ENCODE measurements at regions not wholly inside any gene's neighbourhood (a gene's known extent, or its start where the extent isn't known, plus 50 kb on each side); places are given as distances from the start of the nearest gene placed in this dataset.
A peak's percentile ranks its signal among the peaks of the same experiment; 100 is the strongest.
"Not testable (repeated sequence)": the region's sequence is repeated elsewhere in the genome, so short reads cannot be mapped to it uniquely, and the experiment has no call there.

DNA sequence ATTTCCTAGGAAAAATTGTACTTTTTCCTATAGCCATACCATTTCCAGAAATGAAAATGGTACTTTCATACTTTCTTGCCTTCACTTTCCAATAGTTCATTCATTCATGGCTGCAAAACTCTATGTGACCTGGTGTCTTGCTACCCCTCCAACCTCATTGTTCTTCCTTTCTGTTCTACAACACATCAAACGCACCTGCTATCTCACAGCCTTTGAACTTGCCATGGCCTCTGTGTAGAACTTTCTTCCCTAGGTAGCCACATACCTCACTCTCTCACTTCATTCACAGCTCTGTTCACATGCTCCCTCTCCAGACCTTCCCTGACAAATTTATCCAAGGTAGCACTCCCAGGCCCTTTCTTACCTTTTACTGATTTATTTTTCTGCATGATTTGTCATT lies 149.2 kb downstream of the DUSP6 start:
- no peak for ATAC-seq
- intact Hi-C loops (cut with DNase I, micrococcal nuclease): no loop called here
- DNase-seq: no peak

GRCh38 chr12:89200217-89200616 lies 152.1 kb downstream of the DUSP6 start:
- DNase-seq (no peak), ATAC-seq (no peak)
- intact Hi-C loops (cut with DNase I, micrococcal nuclease): no loop called here

- ATAC-seq (no peak), DNase-seq (no peak)
- intact Hi-C loops (cut with DNase I, micrococcal nuclease): no loop called here
Observed at GRCh38 chr12:89195470-89195869, 156.8 kb downstream of the DUSP6 start.

DNA sequence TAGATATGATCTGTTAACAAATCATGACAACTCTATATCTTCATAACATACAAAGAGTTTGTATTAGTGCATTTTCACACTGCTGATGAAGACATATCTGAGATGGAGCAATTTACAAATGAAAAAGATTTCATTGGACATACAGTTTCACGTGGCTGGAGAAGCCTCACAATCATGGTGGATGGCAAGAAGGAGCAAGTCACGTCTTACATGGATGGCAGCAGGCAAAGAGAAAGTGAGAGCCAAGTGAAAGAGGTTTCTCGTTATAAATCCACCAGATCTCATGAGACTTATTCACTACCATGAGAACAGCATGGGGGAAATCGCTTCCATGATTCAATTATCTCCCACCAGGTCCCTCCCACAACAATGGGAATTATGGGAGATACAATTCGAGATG lies 157.6 kb downstream of the DUSP6 start:
- ATAC-seq (no peak), DNase-seq (no peak)
- intact Hi-C loops (cut with DNase I, micrococcal nuclease): no loop called here

DNA sequence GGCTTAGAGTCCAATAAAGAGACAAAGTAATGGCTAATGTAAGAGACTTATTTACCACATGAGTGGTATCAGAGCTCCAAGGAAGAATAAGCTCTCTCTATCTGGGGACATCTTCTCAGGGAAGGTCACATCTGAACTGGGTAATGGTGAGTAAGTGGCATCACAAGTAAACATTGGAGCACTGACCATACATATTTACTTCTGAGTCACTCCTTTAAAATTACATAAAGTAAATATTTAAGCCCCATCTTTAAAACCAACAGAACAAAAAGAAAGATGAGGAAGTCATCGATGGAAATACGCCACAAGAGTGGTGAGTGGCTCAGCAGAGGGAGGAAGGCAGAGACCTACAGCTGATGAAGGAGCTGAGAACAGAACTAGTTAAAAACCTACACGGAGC lies 159.9 kb downstream of the DUSP6 start:
- ATAC-seq (peak; percentile 41), DNase-seq (no peak)
- intact Hi-C loops (cut with DNase I, micrococcal nuclease): no loop called here

GRCh38 chr12:89191597-89191996 lies 160.7 kb downstream of the DUSP6 start:
- DNase-seq; ATAC-seq; intact Hi-C loops (cut with DNase I, micrococcal nuclease): not testable (repeated sequence)

GRCh38 chr12:89189448-89189847 lies 162.9 kb downstream of the DUSP6 start:
- intact Hi-C loops (cut with DNase I, micrococcal nuclease): no loop called here
- no peak for ATAC-seq
- DNase-seq: no peak

GRCh38 chr12:89187507-89187906 lies 164.8 kb downstream of the DUSP6 start:
- ATAC-seq: no peak
- DNase-seq: no peak
- intact Hi-C loops (cut with DNase I, micrococcal nuclease): no loop called here

- ATAC-seq: no peak
- intact Hi-C loops (cut with DNase I, micrococcal nuclease): no loop called here
- no peak for DNase-seq
Observed at GRCh38 chr12:89185889-89186288, 166.4 kb downstream of the DUSP6 start.

- intact Hi-C loops (cut with DNase I, micrococcal nuclease): no loop called here
- ATAC-seq (no peak), DNase-seq (no peak)
Observed at GRCh38 chr12:89185181-89185580, 167.1 kb downstream of the DUSP6 start.

- no peak for ATAC-seq
- DNase-seq: peak in 1 of 2 donors; percentile 40
- intact Hi-C loops (cut with DNase I, micrococcal nuclease): no loop called here
Observed at GRCh38 chr12:89183985-89184435, 168.3 kb downstream of the DUSP6 start.

DNA sequence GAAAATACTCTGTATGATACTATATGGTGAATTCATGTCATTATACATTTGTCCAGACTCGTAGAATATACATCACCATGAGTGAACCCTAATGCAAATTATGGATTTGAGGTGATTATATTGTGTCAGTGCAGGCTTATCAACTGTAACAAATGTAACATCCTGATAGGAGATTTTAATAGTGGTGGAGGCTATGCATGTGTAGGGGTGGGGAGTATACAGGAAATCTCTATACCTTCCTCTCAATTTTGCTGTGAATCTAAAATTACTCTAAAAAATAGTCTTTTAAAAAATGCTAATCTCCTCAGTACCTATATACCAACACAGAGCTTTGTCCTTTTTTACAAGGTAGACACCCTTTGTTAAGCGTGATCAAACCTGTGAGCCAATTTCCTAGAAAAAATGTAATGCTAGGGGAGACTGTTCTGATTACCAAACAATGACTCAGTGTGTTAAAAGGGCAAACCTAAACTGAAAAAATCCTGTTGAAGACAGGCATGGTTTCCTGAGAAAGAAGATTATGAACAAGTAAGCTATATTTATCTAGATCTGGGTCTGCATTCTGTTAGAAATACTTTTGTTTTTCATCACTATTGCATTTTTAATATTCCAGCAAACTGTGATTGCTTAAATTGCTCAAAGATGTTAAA lies 170.9 kb downstream of the DUSP6 start:
- no peak for ATAC-seq
- DNase-seq: no peak
- intact Hi-C loops (cut with DNase I, micrococcal nuclease): no loop called here

- DNase-seq (no peak), ATAC-seq (no peak)
- intact Hi-C loops (cut with DNase I, micrococcal nuclease): no loop called here
Observed at GRCh38 chr12:89180496-89180895, 171.8 kb downstream of the DUSP6 start.

DNA sequence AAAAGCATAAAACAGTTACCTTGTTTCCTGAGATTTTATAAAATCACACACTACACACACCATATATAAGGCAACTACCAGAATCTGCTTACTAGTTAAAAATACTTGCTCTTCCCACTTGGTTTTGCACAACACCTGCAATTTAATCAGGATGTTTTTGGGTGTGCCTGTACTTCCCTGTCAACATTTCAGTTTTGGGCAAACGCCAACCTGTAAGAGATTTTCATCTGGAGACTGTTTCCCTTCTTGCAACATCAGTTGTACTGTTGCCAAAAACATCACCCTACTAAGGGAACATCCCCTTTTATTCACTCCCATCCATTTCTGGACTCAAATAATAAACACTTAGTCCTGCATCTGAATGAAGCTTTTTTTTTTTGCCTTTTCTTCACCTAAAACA lies 172.3 kb downstream of the DUSP6 start:
- DNase-seq (peak in 1 of 2 donors; percentile 28), ATAC-seq (peak; percentile 57)
- intact Hi-C loops (cut with DNase I, micrococcal nuclease): no loop called here

DNA sequence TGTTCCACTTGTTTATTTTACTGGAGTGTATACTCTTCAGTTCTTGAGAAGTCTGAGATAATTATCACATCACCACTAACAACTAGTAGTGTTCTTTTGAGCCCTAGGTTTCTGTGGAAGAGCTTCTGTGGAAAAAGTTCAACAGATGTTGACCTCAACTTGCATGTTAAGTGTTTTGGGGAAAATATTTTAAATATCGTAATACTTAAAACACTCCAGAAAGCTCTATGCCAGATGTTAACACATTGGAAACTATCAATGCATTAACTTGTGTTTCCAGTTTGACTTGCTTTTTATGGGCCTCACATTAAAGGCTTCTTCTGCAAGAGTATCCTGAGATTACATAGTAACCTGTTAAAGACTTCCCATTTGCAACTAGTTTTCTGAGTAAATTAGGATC lies 173.1 kb downstream of the DUSP6 start:
- no peak for DNase-seq
- intact Hi-C loops (cut with DNase I, micrococcal nuclease): no loop called here
- no peak for ATAC-seq

DNA sequence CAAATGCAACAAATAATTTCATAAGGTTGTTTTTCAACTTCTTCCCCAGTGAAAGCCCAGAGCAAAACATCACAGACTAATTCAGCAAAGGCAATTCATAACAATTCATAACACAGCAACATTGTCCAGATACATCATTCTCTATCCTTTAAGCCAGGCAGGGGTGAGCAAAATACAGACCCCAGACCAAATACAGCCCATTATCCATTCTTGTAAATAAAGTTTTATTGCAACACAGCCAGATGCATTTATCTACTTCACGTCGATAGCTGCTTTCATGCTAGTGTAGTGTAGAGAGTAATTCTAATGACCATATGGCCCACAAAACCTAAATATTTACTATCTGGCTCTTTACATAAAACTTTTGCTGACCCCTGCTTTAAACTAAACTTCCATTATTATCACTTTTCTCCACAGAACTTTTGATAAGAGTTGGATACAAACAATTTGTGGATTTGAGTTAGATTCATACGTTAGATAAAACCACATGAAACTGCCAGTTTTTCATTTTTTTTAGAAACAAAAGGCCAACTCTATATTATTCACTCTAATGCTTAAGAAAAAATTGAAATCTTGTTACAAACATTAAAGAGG lies 174.4 kb downstream of the DUSP6 start:
- DNase-seq (no peak), ATAC-seq (no peak)
- intact Hi-C loops (cut with DNase I, micrococcal nuclease): no loop called here

DNA sequence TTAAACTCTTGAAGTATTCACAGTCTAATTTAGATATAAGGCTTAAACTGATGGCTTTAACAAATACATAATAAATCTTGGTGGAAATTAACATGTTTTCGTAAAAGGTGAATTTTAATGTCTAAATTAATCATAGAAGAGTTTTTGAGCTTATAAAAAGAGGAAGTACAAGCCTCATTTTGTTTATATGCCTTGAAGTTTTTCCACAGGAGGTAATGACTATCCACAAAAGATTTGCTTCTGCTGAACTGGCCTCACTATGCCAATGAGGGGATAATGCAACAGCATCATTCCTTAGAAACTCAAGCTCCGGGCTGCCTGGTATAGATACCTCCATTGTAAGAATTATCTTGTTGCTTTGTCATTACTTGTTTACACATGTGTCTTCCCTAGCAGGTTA lies 175.6 kb downstream of the DUSP6 start:
- intact Hi-C loops (cut with DNase I, micrococcal nuclease): no loop called here
- ATAC-seq: no peak
- DNase-seq: no peak

DNA sequence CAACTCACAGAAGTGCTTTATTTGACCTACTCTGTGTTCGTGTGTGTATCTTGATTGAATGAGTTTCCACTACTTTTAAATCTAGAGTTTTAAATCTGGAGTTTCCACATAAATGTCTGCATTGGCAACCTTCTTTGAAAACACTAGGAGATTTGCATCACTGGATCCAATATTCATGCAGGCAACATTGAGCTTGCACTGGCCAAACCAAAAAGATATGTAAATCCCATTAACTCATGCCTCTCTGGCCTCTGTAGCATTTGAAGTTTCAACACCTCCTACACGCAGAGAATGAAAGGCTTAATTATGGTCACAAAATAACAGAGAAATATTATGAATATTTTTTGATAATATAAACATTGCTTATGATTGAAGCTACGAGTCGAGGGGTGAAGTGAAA lies 178.6 kb downstream of the DUSP6 start:
- ATAC-seq: no peak
- no peak for DNase-seq
- intact Hi-C loops (cut with DNase I, micrococcal nuclease): no loop called here

DNA sequence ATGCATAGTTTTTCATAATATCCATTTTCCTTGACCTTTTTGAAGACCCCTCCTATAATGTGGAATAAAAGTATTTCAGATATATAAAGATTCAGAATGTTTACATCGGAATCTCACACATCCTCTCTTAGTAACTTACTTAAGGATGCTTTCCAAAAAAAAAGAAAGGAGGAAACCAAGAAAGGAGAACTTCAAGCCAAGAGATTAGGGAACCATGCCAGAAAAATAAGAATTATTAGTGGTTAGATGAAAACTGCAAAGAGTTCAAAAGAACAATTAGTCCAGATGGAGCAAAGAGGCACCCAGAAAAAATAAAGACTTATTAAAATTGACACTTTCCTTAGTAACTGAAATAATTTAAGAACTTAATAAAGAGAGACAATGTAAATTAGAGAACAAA lies 179.2 kb downstream of the DUSP6 start:
- DNase-seq (no peak), ATAC-seq (no peak)
- intact Hi-C loops (cut with DNase I, micrococcal nuclease): no loop called here

DNA sequence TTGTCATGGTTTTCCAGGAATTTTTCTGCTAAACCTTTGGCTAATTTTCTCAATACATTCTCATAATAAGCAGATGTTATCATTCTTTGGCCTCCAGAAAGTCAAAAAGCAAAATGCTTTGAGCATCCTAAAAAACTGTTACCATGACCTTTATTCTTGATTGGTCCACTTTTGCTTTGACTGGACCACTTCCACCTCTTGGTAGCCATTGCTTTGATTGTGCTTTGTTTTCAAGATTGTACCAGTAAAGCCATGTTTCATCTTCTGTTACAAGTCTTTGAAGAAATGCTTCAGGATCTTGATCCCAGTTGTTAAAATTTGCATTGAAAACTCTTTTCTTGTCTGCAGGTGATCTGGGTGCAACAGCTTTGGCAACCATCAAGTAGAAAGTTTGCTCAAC lies 180.1 kb downstream of the DUSP6 start:
- DNase-seq (no peak), ATAC-seq (no peak)
- intact Hi-C loops (cut with DNase I, micrococcal nuclease): no loop called here

DNA sequence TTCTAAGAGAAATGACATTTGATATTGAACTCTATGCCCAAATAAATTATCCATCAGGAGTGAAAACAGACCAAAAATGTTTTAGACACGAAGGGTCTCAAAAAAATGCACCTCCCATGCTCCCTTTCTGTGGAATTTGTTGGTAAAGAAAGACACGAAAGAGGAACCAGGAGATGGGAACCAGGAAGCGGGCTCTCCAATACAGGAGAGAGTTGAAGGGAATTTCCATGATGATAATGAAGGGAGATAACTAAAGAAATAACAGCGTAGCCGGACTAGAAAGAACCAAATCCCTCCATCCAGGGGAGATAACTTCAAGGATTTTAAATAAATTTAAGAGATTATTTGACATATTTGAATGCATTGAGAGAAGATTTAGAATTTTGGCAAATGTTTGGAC lies 183.0 kb downstream of the DUSP6 start:
- no peak for ATAC-seq
- intact Hi-C loops (cut with DNase I, micrococcal nuclease): no loop called here
- no peak for DNase-seq

All from left colon (tissue), 2 donors.